HK-2 (cell line): ENCODE measurements at regions not wholly inside any gene's neighbourhood (a gene's known extent, or its start where the extent isn't known, plus 50 kb on each side); places are given as distances from the start of the nearest gene placed in this dataset.

ENCODE experiments used
- DNase-seq: peaks from one replicate; pipeline ENCODE4 v3.0.0-alpha.2; 2018; ENCODE audit not compliant: unreplicated experiment

GRCh38 chr9:32837551-32838058 lies 54.3 kb downstream of the TMEM215 start:
- no peak for DNase-seq

GRCh38 chr9:32839013-32839885 lies 55.9 kb downstream of the TMEM215 start:
- peak; percentile 37 for DNase-seq

- no peak for DNase-seq
Observed at GRCh38 chr9:32841314-32841713, 58.0 kb downstream of the TMEM215 start.

- no peak for DNase-seq
Observed at GRCh38 chr9:32843295-32843694, 60.0 kb downstream of the TMEM215 start.

- DNase-seq = no peak
Observed at GRCh38 chr9:32844259-32844658, 60.9 kb downstream of the TMEM215 start.

GRCh38 chr9:32854271-32854670 lies 70.9 kb downstream of the TMEM215 start:
- no peak for DNase-seq

GRCh38 chr9:32855752-32856151 lies 72.4 kb downstream of the TMEM215 start:
- no peak for DNase-seq

- no peak for DNase-seq
Observed at GRCh38 chr9:32863291-32863690, 80.0 kb downstream of the TMEM215 start.

- DNase-seq = no peak
Observed at GRCh38 chr9:32864971-32865370, 81.6 kb downstream of the TMEM215 start.

GRCh38 chr9:32866273-32866672 lies 82.9 kb downstream of the TMEM215 start:
- no peak for DNase-seq

GRCh38 chr9:32867026-32867425 lies 83.7 kb downstream of the TMEM215 start:
- no peak for DNase-seq

- no peak for DNase-seq
Observed at GRCh38 chr9:32867601-32868204, 84.4 kb downstream of the TMEM215 start.

GRCh38 chr9:32869404-32869803 lies 86.1 kb downstream of the TMEM215 start:
- DNase-seq = no peak

GRCh38 chr9:32873131-32873530 lies 89.8 kb downstream of the TMEM215 start:
- no peak for DNase-seq

GRCh38 chr9:32873553-32873952 lies 90.2 kb downstream of the TMEM215 start:
- DNase-seq = no peak

GRCh38 chr9:32875242-32875641 lies 91.9 kb downstream of the TMEM215 start:
- DNase-seq = no peak

GRCh38 chr9:32875748-32876147 lies 92.4 kb downstream of the TMEM215 start:
- DNase-seq = no peak

GRCh38 chr9:32877103-32877502 lies 93.8 kb downstream of the TMEM215 start:
- DNase-seq = no peak

- no peak for DNase-seq
Observed at GRCh38 chr9:32877639-32878217, 94.4 kb downstream of the TMEM215 start.

GRCh38 chr9:32879335-32879734 lies 96.0 kb downstream of the TMEM215 start:
- no peak for DNase-seq

GRCh38 chr9:32881948-32882347 lies 98.6 kb downstream of the TMEM215 start:
- no peak for DNase-seq

GRCh38 chr9:32882705-32883104 lies 99.4 kb downstream of the TMEM215 start:
- no peak for DNase-seq

- no peak for DNase-seq
Observed at GRCh38 chr9:32884482-32884881, 101.1 kb downstream of the TMEM215 start.
